ENCODE measurements at regions not wholly inside any gene's neighbourhood (a gene's known extent, or its start where the extent isn't known, plus 50 kb on each side); places are given as distances from the start of the nearest gene placed in this dataset.

DNA sequence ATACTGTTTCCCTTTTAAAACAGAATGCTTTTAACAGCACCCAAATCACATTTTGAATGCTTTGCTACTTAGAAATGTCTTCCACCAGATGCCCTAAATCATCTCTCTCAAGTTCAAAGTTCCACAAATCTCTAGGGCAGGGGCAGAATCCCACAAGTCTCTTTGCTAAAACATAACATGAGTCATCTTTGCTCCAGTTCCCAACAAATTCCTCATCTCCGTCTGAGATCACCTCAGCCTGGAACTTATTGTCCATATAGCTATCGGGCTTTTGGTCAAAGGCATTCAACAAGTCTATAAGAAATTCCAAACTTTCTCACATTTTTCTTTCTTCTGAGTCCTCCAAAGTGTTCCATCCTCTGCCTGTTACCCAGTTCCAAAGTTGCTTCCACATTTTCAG, 1374.5 kb upstream of the NXPH2 start:
- TF ChIP-seq CTCF (IDR thresholded peaks at IDR 0.05) (no peak), ZFX (IDR thresholded peaks at IDR 0.05; ENCODE audit: borderline replicate concordance) (no peak)

All from 22Rv1 (cell line).